ENCODE measurements at regions not wholly inside any gene's neighbourhood (a gene's known extent, or its start where the extent isn't known, plus 50 kb on each side); places are given as distances from the start of the nearest gene placed in this dataset.

- no peak for TF ChIP-seq CTCF (IDR thresholded peaks at IDR 0.05)
- Histone ChIP-seq H3K27me3 (ENCODE audit: insufficient read depth in 3 of 3, low read length in 2 of 3) (no peaks in the 10 kb centered on the region), H3K27ac (no peak overlapping the region), H3K4me3 (no peak overlapping the region), H3K9me3 (no peaks in the 10 kb centered on the region), H3K4me1 (peaks cover 6% of the 10 kb centered on the region), H3K36me3 (ENCODE audit: insufficient read depth in 1 of 2, low read depth in 1 of 2) (no peaks in the 10 kb centered on the region)
- WGBS, 3 donors: 59 to 84% (median 66%) methylated on average over 3 of the region's 3 CpGs
- ATAC-seq (no peak), DNase-seq (no peak)
- intact Hi-C loops (cut with DNase I): no loop called here
Observed at GRCh38 chr21:15644489-15644888, 85.3 kb upstream of the USP25 start.

- Histone ChIP-seq H3K36me3 (ENCODE audit: insufficient read depth in 1 of 2, low read depth in 1 of 2) (no peaks in the 10 kb centered on the region), H3K27ac (no peak overlapping the region), H3K27me3 (ENCODE audit: insufficient read depth in 3 of 3, low read length in 2 of 3) (no peaks in the 10 kb centered on the region), H3K4me3 (no peak overlapping the region), H3K4me1 (peaks cover 5% of the 10 kb centered on the region), H3K9me3 (no peaks in the 10 kb centered on the region)
- DNase-seq (no peak), ATAC-seq (no peak)
- WGBS, 3 donors: 94 to 96% (median 95%) methylated on average over 4 of the region's 4 CpGs
- no peak for TF ChIP-seq CTCF (IDR thresholded peaks at IDR 0.05)
- intact Hi-C loops (cut with DNase I): no loop called here
Observed at GRCh38 chr21:15645830-15646229, 84.0 kb upstream of the USP25 start.

- 80 to 85% (median 83%) methylated on average over 3 of the region's 3 CpGs for WGBS, 3 donors
- no peak overlapping the region for H3K27ac ChIP-seq
- no peaks in the 10 kb centered on the region for H3K36me3 ChIP-seq (ENCODE audit: insufficient read depth in 1 of 2, low read depth in 1 of 2)
- ATAC-seq (no peak), DNase-seq (no peak)
- no peaks in the 10 kb centered on the region for H3K9me3 ChIP-seq
- H3K4me3 ChIP-seq: no peak overlapping the region
- no peak for TF ChIP-seq CTCF (IDR thresholded peaks at IDR 0.05)
- no peaks in the 10 kb centered on the region for H3K27me3 ChIP-seq (ENCODE audit: insufficient read depth in 3 of 3, low read length in 2 of 3)
- intact Hi-C loops (cut with DNase I): no loop called here
- no peaks in the 10 kb centered on the region for H3K4me1 ChIP-seq
Observed at GRCh38 chr21:15650735-15651134, 79.0 kb upstream of the USP25 start.

- no peaks in the 10 kb centered on the region for H3K4me1 ChIP-seq
- no peaks in the 10 kb centered on the region for H3K27me3 ChIP-seq (ENCODE audit: insufficient read depth in 3 of 3, low read length in 2 of 3)
- H3K36me3 ChIP-seq (ENCODE audit: insufficient read depth in 1 of 2, low read depth in 1 of 2): no peaks in the 10 kb centered on the region
- no peaks in the 10 kb centered on the region for H3K9me3 ChIP-seq
- TF ChIP-seq CTCF (IDR thresholded peaks at IDR 0.05): no peak
- H3K4me3 ChIP-seq: no peak overlapping the region
- DNase-seq (no peak), ATAC-seq (no peak)
- 52 to 82% (median 65%) methylated on average over 3 of the region's 3 CpGs for WGBS, 3 donors
- H3K27ac ChIP-seq: no peak overlapping the region
- intact Hi-C loops (cut with DNase I): no loop called here
Observed at GRCh38 chr21:15651172-15651571, 78.6 kb upstream of the USP25 start.

GRCh38 chr21:15653710-15654109 lies 76.1 kb upstream of the USP25 start:
- no peak for TF ChIP-seq CTCF (IDR thresholded peaks at IDR 0.05)
- ATAC-seq (no peak), DNase-seq (no peak)
- Histone ChIP-seq H3K9me3 (no peaks in the 10 kb centered on the region), H3K27me3 (ENCODE audit: insufficient read depth in 3 of 3, low read length in 2 of 3) (no peaks in the 10 kb centered on the region), H3K36me3 (ENCODE audit: insufficient read depth in 1 of 2, low read depth in 1 of 2) (no peaks in the 10 kb centered on the region), H3K4me1 (peaks cover 3% of the 10 kb centered on the region), H3K4me3 (no peak overlapping the region), H3K27ac (no peak overlapping the region)
- intact Hi-C loops (cut with DNase I): no loop called here
- 54 to 58% (median 56%) methylated on average over 2 of the region's 2 CpGs for WGBS, 3 donors
